WTC11 (cell line): ENCODE measurements at regions not wholly inside any gene's neighbourhood (a gene's known extent, or its start where the extent isn't known, plus 50 kb on each side); places are given as distances from the start of the nearest gene placed in this dataset.

Source experiments
- ATAC-seq: fragments of 200-7000 bp; cut with Tn5 transposase; 2 replicates; pipeline ENCODE4 v1.10.0; 2021; ENCODE audit warnings: mild to moderate bottlenecking, moderate library complexity
- CTCF ChIA-PET: fragments of 300-600 bp; sonication (Branson Sonifier 250); formaldehyde crosslinking; loops from one replicate; lab custom pipeline; 2021; ENCODE audit warnings: antibody characterized with exemption; lab: Charles Lee
- POLR2A ChIA-PET: fragments of 350-600 bp; sonication (Branson Sonifier 250); formaldehyde crosslinking; loops from one replicate; lab custom pipeline; 2021; ENCODE audit warnings: antibody characterized with exemption; lab: Charles Lee
- DNase-seq: peaks from one replicate; pipeline ENCODE4 v3.0.0; 2021; ENCODE audit warnings: low spot score
- H3K27ac Mint-ChIP-seq: 2 replicates; pipeline ENCODE4 v1.8.0; 2021; ENCODE audit warnings: mixed read lengths
- H3K27me3 Mint-ChIP-seq: 2 replicates; pipeline ENCODE4 v1.8.0; 2021; ENCODE audit warnings: low read depth, mild to moderate bottlenecking, moderate library complexity, mixed read lengths
- H3K36me3 Mint-ChIP-seq: 2 replicates; pipeline ENCODE4 v1.8.0; 2021; ENCODE audit warnings: mixed read lengths
- H3K4me1 Mint-ChIP-seq: 2 replicates; pipeline ENCODE4 v1.8.0; 2022; ENCODE audit warnings: mixed read lengths
- H3K4me3 Mint-ChIP-seq: 2 replicates; pipeline ENCODE4 v1.8.0; 2021; ENCODE audit warnings: mild to moderate bottlenecking, moderate library complexity, mixed read lengths
- H3K9me3 Mint-ChIP-seq: 2 replicates; pipeline ENCODE4 v1.8.0; 2021; ENCODE audit warnings: mixed read lengths
- CBFB ChIP-seq: sonication (generic); formaldehyde crosslinking; IDR thresholded peaks from 2 replicates; pipeline ENCODE4 v1.8.1; 2022; ENCODE audit warnings: mild to moderate bottlenecking, low read depth, missing genetic modification reagents
- CREB1 ChIP-seq: sonication (generic); formaldehyde crosslinking; IDR thresholded peaks from 2 replicates; pipeline ENCODE4 v1.8.0; 2023; ENCODE audit warnings: mild to moderate bottlenecking, missing genetic modification reagents
- E2F1 ChIP-seq: sonication (generic); formaldehyde crosslinking; IDR thresholded peaks from 2 replicates; pipeline ENCODE4 v1.8.0; 2022; ENCODE audit warnings: mild to moderate bottlenecking, missing genetic modification reagents
- IRF2 ChIP-seq: sonication (generic); formaldehyde crosslinking; IDR thresholded peaks from 2 replicates; pipeline ENCODE4 v1.8.0; 2022; ENCODE audit warnings: low read depth, missing genetic modification reagents, borderline replicate concordance
- KAT7 ChIP-seq: sonication (generic); formaldehyde crosslinking; IDR thresholded peaks from 2 replicates; pipeline ENCODE4 v1.8.1; 2023; ENCODE audit warnings: missing genetic modification reagents, mild to moderate bottlenecking, borderline replicate concordance
- MYBL2 ChIP-seq: sonication (generic); formaldehyde crosslinking; IDR thresholded peaks from 2 replicates; pipeline ENCODE4 v1.8.1; 2023; ENCODE audit warnings: mild to moderate bottlenecking, moderate library complexity, missing genetic modification reagents
- PRRX2 ChIP-seq: fragments of 250-450 bp; sonication (Bioruptor Pico); IDR thresholded peaks from 2 replicates; pipeline ENCODE4 v1.8.0; 2021; ENCODE audit warnings: mild to moderate bottlenecking
- TEAD4 ChIP-seq: sonication (generic); formaldehyde crosslinking; IDR thresholded peaks from 2 replicates; pipeline ENCODE4 v1.8.0; 2022; ENCODE audit warnings: mild to moderate bottlenecking, missing genetic modification reagents
- TP53 ChIP-seq: sonication (generic); formaldehyde crosslinking; IDR thresholded peaks from 2 replicates; pipeline ENCODE4 v1.8.1; 2023; ENCODE audit warnings: mild to moderate bottlenecking, missing genetic modification reagents
- USF1 ChIP-seq: sonication (generic); formaldehyde crosslinking; IDR thresholded peaks from 2 replicates; pipeline ENCODE4 v1.8.0; 2022; ENCODE audit warnings: mild to moderate bottlenecking, missing genetic modification reagents
- ZNF138 ChIP-seq: sonication (generic); formaldehyde crosslinking; conservative IDR thresholded peaks from 2 replicates; pipeline ENCODE4 v1.8.1; 2022; ENCODE audit warnings: mild to moderate bottlenecking, moderate library complexity, missing genetic modification reagents
- ZNF317 ChIP-seq: sonication (generic); formaldehyde crosslinking; IDR thresholded peaks from 2 replicates; pipeline ENCODE4 v1.8.1; 2023; ENCODE audit warnings: low read depth, mild to moderate bottlenecking, moderate library complexity, missing genetic modification reagents, borderline replicate concordance
- ZNF416 ChIP-seq: fragments of 250-450 bp; sonication (Bioruptor Pico); IDR thresholded peaks from 2 replicates; pipeline ENCODE4 v1.9.0; 2021; ENCODE audit warnings: mild to moderate bottlenecking, inconsistent platforms
- TF ChIP-seq, protein P1 (sequence below): sonication (generic); formaldehyde crosslinking; IDR thresholded peaks from 2 replicates; pipeline ENCODE4 v1.8.0; 2023; ENCODE audit warnings: mild to moderate bottlenecking, missing genetic modification reagents
- TF ChIP-seq, protein P2 (sequence below): sonication (generic); formaldehyde crosslinking; IDR thresholded peaks from 2 replicates; pipeline ENCODE4 v1.8.1; 2023; ENCODE audit warnings: mild to moderate bottlenecking, missing genetic modification reagents, moderate library complexity

GRCh38 chr20:53716395-53716794, 122.8 kb upstream of the ZNF217 start (continued):
- TF ChIP-seq ZNF138 (no peak), MYBL2 (CRISPR knock-in tag) (no peak), TP53 (no peak), PRRX2 (CRISPR knock-in tag) (no peak), ZNF317 (CRISPR knock-in tag) (no peak), IRF2 (CRISPR knock-in tag) (no peak), CREB1 (CRISPR knock-in tag) (no peak)

GRCh38 chr20:53714524-53714923, 120.9 kb upstream of the ZNF217 start:
- no peak overlapping the region for H3K4me3 Mint-ChIP-seq
- DNase-seq (no peak), ATAC-seq (no peak)
- peak overlapping the region; percentile 94; the same call in 1 of the 2 replicates for H3K27ac Mint-ChIP-seq
- CTCF ChIA-PET = no interaction called here
- TF ChIP-seq CBFB (CRISPR knock-in tag) (no peak), E2F1 (CRISPR knock-in tag) (no peak), USF1 (CRISPR knock-in tag) (no peak)
- TF ChIP-seq, protein P1, sequence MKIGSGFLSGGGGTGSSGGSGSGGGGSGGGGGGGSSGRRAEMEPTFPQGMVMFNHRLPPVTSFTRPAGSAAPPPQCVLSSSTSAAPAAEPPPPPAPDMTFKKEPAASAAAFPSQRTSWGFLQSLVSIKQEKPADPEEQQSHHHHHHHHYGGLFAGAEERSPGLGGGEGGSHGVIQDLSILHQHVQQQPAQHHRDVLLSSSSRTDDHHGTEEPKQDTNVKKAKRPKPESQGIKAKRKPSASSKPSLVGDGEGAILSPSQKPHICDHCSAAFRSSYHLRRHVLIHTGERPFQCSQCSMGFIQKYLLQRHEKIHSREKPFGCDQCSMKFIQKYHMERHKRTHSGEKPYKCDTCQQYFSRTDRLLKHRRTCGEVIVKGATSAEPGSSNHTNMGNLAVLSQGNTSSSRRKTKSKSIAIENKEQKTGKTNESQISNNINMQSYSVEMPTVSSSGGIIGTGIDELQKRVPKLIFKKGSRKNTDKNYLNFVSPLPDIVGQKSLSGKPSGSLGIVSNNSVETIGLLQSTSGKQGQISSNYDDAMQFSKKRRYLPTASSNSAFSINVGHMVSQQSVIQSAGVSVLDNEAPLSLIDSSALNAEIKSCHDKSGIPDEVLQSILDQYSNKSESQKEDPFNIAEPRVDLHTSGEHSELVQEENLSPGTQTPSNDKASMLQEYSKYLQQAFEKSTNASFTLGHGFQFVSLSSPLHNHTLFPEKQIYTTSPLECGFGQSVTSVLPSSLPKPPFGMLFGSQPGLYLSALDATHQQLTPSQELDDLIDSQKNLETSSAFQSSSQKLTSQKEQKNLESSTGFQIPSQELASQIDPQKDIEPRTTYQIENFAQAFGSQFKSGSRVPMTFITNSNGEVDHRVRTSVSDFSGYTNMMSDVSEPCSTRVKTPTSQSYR (CRISPR knock-in tag) = no peak
- POLR2A ChIA-PET = no interaction called here
- no peaks in the 10 kb centered on the region for H3K36me3 Mint-ChIP-seq
- H3K27me3 Mint-ChIP-seq = no peaks in the 10 kb centered on the region
- H3K4me1 Mint-ChIP-seq = peaks cover 29% of the 10 kb centered on the region
- no peaks in the 10 kb centered on the region for H3K9me3 Mint-ChIP-seq

DNA sequence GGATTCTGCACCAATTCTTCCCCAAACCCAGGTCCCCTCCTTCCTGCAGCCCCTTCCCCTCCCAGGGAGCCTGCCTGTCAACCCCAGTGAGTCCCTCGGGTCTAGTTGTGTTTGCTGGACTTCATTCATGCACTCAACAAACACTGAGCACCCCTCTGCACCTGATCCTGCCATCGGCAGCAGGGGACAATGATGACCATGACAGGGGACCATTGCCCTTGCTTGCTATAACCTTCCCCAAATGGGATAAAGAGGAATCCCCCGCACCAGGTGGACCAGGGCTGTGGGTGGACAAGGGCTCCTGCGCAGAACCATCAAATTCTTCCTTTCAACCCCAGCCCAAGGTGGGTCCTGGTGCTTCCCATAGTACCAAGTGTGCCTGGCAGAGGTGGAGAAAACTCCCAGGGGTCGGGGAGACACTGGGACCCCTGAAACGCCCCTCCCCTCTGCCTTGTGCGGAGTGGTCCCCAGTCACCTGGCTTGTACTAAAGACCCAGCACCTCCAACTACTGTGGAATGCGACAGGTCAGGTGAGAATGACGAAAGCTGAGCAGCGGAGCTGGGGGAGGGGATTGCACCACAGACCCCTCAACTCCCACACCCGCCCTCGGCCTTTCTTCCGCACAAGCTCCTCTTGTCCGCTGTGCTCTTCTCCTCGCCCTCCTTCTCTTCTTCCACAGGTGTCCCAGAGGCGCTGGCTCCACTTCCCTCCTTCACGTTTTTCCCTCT, 119.9 kb upstream of the ZNF217 start:
- Mint-ChIP-seq H3K27me3 (no peaks in the 10 kb centered on the region), H3K36me3 (no peaks in the 10 kb centered on the region), H3K4me3 (no peak overlapping the region), H3K4me1 (peaks cover 29% of the 10 kb centered on the region), H3K27ac (peak overlapping the region; percentile 47), H3K9me3 (no peaks in the 10 kb centered on the region)
- POLR2A ChIA-PET = no interaction called here
- peak; percentile 66 for DNase-seq
- ATAC-seq = peak; percentile 84
- CTCF ChIA-PET = interaction anchor here (1.0 to 1.4 kb wide), 2 partner anchors 202 to 226 kb away, joined by 3 to 4 read pairs; no protein-coding TSS in a partner anchor
- TF ChIP-seq KAT7 (CRISPR knock-in tag) = no peak
- TF ChIP-seq TEAD4 (CRISPR knock-in tag) = 0 out of 2 replicates have a peak, but pooled peaks have one; percentile 69
- TF ChIP-seq, protein P2, sequence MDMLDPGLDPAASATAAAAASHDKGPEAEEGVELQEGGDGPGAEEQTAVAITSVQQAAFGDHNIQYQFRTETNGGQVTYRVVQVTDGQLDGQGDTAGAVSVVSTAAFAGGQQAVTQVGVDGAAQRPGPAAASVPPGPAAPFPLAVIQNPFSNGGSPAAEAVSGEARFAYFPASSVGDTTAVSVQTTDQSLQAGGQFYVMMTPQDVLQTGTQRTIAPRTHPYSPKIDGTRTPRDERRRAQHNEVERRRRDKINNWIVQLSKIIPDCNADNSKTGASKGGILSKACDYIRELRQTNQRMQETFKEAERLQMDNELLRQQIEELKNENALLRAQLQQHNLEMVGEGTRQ (CRISPR knock-in tag) = peak; percentile 41; the same call in 1 of the 2 replicates
- TF ChIP-seq ZNF416 (CRISPR knock-in tag) = no peak
- peak; percentile 48; the same call in 1 of the 2 replicates for TF ChIP-seq USF1 (CRISPR knock-in tag)
